ENCODE measurements at regions not wholly inside any gene's neighbourhood (a gene's known extent, or its start where the extent isn't known, plus 50 kb on each side); places are given as distances from the start of the nearest gene placed in this dataset.
"Not testable (repeated sequence)": the region's sequence is repeated elsewhere in the genome, so short reads cannot be mapped to it uniquely, and the experiment has no call there.

DNA sequence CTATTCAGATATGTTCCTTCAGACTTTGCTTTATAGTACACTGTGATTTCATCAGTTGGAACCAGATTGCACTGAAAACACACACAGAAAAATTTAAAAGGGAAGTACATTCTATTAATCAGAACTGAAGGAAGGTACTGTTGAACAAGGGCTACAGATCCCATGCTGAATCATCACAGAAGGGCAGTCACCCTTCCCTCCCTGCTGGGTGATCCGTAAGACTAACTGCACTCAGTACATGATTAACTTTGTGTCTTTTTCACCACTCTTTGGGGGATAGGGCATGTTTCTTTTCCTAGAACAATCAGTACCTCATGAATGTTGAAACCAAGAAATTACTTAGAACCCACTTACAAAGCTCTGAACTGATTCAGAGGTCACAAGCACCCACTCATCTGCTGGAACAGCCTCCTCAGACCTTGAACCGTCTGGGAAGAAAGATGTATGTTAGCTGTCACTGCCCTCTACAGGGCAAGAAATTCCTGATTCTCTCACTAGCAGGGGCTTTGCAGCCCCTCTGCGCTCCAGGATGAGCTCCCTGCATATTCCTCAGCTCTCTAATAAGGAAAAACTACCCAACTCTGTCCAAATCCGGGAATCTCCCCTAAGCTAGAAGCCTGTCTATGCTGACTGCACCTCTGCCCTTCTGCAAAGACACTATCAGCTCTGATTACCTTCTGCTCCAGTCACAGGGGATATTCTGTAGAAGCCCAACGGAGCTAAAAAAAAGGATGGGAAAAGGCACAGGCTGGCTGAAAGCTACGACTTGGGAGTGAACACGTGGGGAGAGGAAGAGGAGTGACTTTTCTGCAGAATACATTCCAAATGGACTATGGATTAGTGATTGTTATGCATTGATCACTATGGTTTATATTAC is 51.0 kb downstream of the IARS1 start:
- no peak for DNase-seq (ENCODE audit: low spot score)

- DNase-seq (ENCODE audit: low spot score): no peak
These were observed 56.6 kb downstream of the IARS1 start for GRCh38 chr9:92236915-92237314.

DNA sequence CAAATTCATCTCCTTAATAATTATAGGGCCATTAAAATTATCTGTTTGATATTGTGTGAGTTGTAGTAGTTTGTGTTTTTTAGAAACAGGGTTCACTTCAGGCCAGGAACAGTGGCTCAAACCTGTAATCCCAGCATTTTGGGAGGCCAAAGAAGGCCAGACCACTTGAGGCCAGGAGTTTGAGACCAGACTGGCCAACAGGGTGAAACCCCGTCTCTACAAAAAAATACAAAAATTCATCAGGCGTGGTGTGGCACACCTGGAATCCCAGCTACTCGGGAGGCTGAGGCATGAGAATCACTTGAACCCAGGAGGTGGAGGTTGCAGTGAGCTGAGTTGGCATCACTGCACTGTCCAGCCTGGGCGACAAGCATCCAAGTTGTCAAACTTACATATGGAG is 57.0 kb downstream of the IARS1 start:
- DNase-seq (ENCODE audit: low spot score): no peak

- no peak for DNase-seq (ENCODE audit: low spot score)
These were observed 59.0 kb downstream of the IARS1 start for GRCh38 chr9:92234514-92234913.

- no peak for DNase-seq (ENCODE audit: low spot score)
These were observed 61.3 kb downstream of the IARS1 start for GRCh38 chr9:92232190-92232589.

DNA sequence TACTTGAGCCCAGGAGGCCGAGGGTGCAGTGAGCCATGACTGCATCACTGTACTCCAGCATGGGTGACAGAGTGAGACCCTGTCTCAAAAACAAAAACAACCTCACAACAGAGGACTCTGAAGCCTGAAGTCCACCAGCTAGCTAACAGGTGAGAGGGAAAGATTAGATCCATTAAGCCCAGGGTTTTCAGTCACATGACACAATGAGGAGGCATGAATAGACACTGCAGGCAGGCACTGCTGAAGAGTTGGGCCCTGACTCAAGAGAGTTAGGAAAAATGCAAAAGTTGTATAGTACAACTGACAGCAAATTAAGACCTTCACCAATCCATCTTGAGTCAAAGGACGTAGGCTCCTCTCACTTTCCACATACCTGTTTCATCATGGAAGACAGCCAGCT is 64.9 kb downstream of the IARS1 start:
- DNase-seq (ENCODE audit: low spot score): no peak

GRCh38 chr9:92224177-92224576 is 69.3 kb downstream of the IARS1 start:
- DNase-seq (ENCODE audit: low spot score): no peak

DNA sequence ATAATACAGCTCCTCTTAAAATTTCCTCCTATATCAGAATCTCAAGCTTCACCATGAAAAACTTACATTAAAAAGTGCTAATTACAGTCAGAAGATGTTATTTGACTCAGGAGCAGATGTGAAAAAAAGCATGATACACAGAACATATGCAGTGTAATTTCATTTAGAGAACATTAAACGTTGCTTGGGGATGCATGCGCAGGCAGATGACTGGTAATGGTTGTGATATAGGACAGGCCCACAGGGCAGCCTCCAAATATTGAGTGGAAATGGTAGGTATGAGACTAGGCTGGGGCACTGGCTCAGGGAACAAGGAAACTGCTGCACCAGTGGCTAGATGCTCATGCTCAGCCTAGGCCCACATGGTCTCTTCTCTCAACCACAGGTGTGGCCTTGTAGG is 69.7 kb downstream of the IARS1 start:
- DNase-seq (ENCODE audit: low spot score): no peak

GRCh38 chr9:92208693-92209524 is 84.6 kb downstream of the IARS1 start:
- no peak for DNase-seq (ENCODE audit: low spot score)

DNA sequence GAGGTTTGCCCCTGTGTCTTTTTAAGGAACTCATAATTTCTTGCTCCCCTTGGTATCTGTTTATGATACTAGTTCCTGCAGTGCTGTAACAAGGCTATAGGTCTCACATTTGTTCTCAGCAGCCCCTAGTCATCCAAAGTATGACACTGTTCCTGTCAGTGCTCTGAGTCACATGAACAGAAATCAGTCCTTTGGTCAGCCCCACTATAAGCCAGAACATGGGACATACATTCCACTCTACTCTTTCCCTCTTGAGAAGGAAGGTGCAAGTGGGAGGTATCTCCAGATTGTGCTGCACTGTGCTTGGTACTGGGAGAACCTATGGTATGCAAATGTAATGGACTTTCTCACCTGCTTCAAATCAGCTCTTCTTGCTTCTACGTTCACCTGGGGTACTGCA is 87.0 kb downstream of the IARS1 start:
- peak; percentile 31 for DNase-seq (ENCODE audit: low spot score)

GRCh38 chr9:92203887-92204286 is 88.7 kb upstream of the SPTLC1 start:
- not testable (repeated sequence) for DNase-seq (ENCODE audit: low spot score)

- not testable (repeated sequence) for DNase-seq (ENCODE audit: low spot score)
These were observed 83.0 kb upstream of the SPTLC1 start for GRCh38 chr9:92198237-92198636.

GRCh38 chr9:92196909-92197308 is 81.7 kb upstream of the SPTLC1 start:
- DNase-seq (ENCODE audit: low spot score): no peak

GRCh38 chr9:92196400-92196799 is 81.2 kb upstream of the SPTLC1 start:
- no peak for DNase-seq (ENCODE audit: low spot score)

DNA sequence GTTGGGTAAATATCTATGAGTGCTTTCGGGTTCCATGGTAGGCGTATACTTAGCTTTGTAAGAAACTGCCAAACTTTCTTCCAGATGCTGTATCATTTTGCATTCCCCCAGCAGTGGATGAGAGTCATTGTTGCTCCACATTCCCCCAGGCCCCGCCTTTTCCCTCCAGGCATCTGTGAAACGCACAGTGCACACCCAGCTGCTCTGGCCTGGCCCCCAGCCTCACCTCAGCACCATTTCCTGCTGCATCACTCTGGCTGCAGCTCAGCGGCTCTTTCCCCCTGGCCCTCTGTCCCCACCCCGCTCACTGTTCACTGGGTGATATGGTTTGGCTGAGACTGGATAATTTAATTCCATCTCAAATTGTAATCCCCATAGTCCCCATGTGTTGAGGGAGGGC is 76.6 kb upstream of the SPTLC1 start:
- DNase-seq (ENCODE audit: low spot score): no peak

- DNase-seq (ENCODE audit: low spot score): no peak
These were observed 75.2 kb upstream of the SPTLC1 start for GRCh38 chr9:92190536-92190790.

DNA sequence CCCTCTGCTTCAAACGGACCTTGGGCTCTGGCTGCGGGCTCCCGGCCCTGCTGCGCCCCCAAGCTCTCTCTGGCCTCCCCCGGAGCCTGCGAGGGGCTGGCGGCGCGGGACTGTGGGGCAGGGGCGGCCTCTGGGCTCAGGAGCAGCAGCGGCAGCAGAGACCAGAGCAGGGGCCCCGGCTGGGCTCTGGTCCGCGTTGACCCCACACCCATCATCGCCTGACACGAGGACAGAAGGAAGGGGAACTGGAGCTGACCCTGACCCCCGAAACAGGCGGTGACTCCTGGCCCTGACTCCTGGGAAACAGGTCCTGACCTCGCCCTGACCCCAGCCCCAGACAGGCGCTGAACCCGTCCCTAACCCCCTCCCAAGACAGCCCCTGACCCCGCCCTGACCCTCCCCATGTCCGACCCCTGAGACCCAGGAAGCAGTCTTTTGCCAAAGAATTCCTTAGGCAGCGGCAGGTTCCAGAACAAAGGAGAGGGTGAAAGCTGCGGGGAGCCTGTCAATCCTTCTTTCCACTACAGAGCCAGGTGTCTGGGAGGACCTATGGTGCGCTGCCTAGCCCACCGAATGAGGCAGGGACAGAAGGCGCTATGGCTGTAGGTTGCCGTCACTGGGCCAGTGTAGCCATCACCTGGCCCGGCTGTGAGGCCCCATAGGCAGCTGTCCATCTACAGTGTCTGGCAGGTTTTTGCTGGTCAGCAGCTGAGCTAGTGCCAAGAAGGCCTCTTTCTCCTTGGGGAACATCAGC is 74.7 kb upstream of the SPTLC1 start:
- DNase-seq (ENCODE audit: low spot score): no peak

GRCh38 chr9:92188969-92189781 is 74.0 kb upstream of the SPTLC1 start:
- no peak for DNase-seq (ENCODE audit: low spot score)

GRCh38 chr9:92187989-92188714 is 72.9 kb upstream of the SPTLC1 start:
- DNase-seq (ENCODE audit: low spot score): no peak

- no peak for DNase-seq (ENCODE audit: low spot score)
These were observed 72.2 kb upstream of the SPTLC1 start for GRCh38 chr9:92187390-92187789.

DNA sequence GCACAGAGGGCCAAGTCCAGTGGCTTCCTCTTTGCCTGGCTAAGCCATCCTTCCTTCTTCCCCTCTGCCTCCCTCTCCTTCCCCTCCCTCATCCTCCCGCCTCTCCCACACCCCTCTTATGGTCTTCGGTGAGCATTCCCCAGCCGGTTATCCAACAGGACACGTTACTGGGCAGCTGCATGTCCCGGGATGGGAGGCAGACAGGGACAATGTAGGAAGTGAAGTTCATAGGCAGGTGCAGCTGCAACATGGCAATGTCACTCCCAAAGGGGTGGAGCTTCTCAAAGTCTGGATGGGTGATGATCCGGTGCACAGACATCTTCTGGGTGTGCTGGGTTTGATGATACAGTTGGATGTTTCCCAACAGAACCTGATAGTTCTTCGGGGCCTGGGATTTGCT is 71.4 kb upstream of the SPTLC1 start:
- no peak for DNase-seq (ENCODE audit: low spot score)

All from SW480 (cell line).